Right lobe of liver (tissue), 4 donors: ENCODE measurements at regions not wholly inside any gene's neighbourhood (a gene's known extent, or its start where the extent isn't known, plus 50 kb on each side); places are given as distances from the start of the nearest gene placed in this dataset.

ENCODE experiments used
- CTCF ChIP-seq, 4 donors: fragments of 200-600 bp in 3 of 4; fragments of 450-650 bp in 1 of 4; IDR thresholded peaks; one replicate each; pipeline versions ENCODE4 v1.5.1 to v1.8.0; 2016 to 2022; ENCODE audit warnings: antibody characterized with exemption in 4 of 4, mild to moderate bottlenecking in 2 of 4
- POLR2A ChIP-seq: fragments of 450-650 bp; IDR thresholded peaks from one replicate; pipeline ENCODE4 v1.6.1; 2017; ENCODE audit warnings: antibody characterized with exemption, mild to moderate bottlenecking
- donor health status: DM: no; HTN: no; CAD: no.
- donor health status: DM: no; HTN: no; CAD: no.
- donor health status: DM: no; HTN: yes; CAD: no.

- TF ChIP-seq CTCF (IDR thresholded peaks at IDR 0.05) (no peak), POLR2A (no peak)
These were observed 142.0 kb downstream of the TDRD15 start for GRCh38 chr2:21265752-21266151.
